VCaP (cell line): ENCODE measurements at regions not wholly inside any gene's neighbourhood (a gene's known extent, or its start where the extent isn't known, plus 50 kb on each side); places are given as distances from the start of the nearest gene placed in this dataset.
"Not testable (repeated sequence)": the region's sequence is repeated elsewhere in the genome, so short reads cannot be mapped to it uniquely, and the experiment has no call there.

Experiments used
- H3K27ac ChIP-seq: fragments of 450-650 bp; 2 replicates; pipeline ENCODE4 v1.5.1; 2017
- CTCF ChIP-seq: fragments of 450-650 bp; conservative IDR thresholded peaks from 2 replicates; pipeline ENCODE4 v1.5.1; 2017; ENCODE audit warnings: mild to moderate bottlenecking, moderate library complexity

- no peak overlapping the region for H3K27ac ChIP-seq
- TF ChIP-seq CTCF = no peak
Measured at GRCh38 chr10:60473557-60473956, 83.9 kb upstream of the ANK3 start.

- no peak overlapping the region for H3K27ac ChIP-seq
- TF ChIP-seq CTCF = no peak
Measured at GRCh38 chr10:60470091-60470490, 80.4 kb upstream of the ANK3 start.

- not testable (repeated sequence) for H3K27ac ChIP-seq
Measured at GRCh38 chr10:60469147-60469546, 79.5 kb upstream of the ANK3 start.

- H3K27ac ChIP-seq = 0 out of 2 replicates have a peak overlapping the region, but pooled peaks have one; percentile 1
- TF ChIP-seq CTCF = no peak
Measured at GRCh38 chr10:60467202-60467546, 77.5 kb upstream of the ANK3 start.

- H3K27ac ChIP-seq = no peak overlapping the region
- TF ChIP-seq CTCF = no peak
Measured at GRCh38 chr10:60466267-60467201, 76.9 kb upstream of the ANK3 start.

GRCh38 chr10:60465801-60466200 is 76.1 kb upstream of the ANK3 start:
- no peak for TF ChIP-seq CTCF
- no peak overlapping the region for H3K27ac ChIP-seq

- no peak for TF ChIP-seq CTCF
- no peak overlapping the region for H3K27ac ChIP-seq
Measured at GRCh38 chr10:60464659-60465058, 75.0 kb upstream of the ANK3 start.

GRCh38 chr10:60463746-60464145 is 74.1 kb upstream of the ANK3 start:
- no peak overlapping the region for H3K27ac ChIP-seq
- no peak for TF ChIP-seq CTCF
